Osteocyte (in vitro differentiated cells): ENCODE measurements at regions not wholly inside any gene's neighbourhood (a gene's known extent, or its start where the extent isn't known, plus 50 kb on each side); places are given as distances from the start of the nearest gene placed in this dataset.

Experiments used
- DNase-seq: peaks from one replicate; pipeline ENCODE4 v3.0.0; 2021; ENCODE audit warnings: mixed read lengths; ENCODE audit not compliant: unreplicated experiment; ENCODE audit errors: extremely low spot score
- H3K27ac Mint-ChIP-seq: one replicate; pipeline ENCODE4 v1.8.0; 2021; ENCODE audit warnings: mild to moderate bottlenecking, mixed read lengths; ENCODE audit not compliant: unreplicated experiment
- H3K27me3 Mint-ChIP-seq: one replicate; pipeline ENCODE4 v1.8.0; 2021; ENCODE audit warnings: mixed read lengths; ENCODE audit not compliant: unreplicated experiment
- H3K36me3 Mint-ChIP-seq: one replicate; pipeline ENCODE4 v1.8.0; 2021; ENCODE audit warnings: mixed read lengths; ENCODE audit not compliant: unreplicated experiment
- H3K4me1 Mint-ChIP-seq: one replicate; pipeline ENCODE4 v1.8.0; 2021; ENCODE audit warnings: mixed read lengths; ENCODE audit not compliant: unreplicated experiment
- H3K4me3 Mint-ChIP-seq: one replicate; pipeline ENCODE4 v1.8.0; 2021; ENCODE audit warnings: mild to moderate bottlenecking, moderate library complexity, mixed read lengths; ENCODE audit not compliant: unreplicated experiment
- H3K9me3 Mint-ChIP-seq: one replicate; pipeline ENCODE4 v1.8.0; 2021; ENCODE audit warnings: mixed read lengths; ENCODE audit not compliant: unreplicated experiment
- TF ChIP-seq, protein P1 (sequence below): fragments of 200-600 bp; sonication (generic); IDR thresholded peaks from 2 replicates; pipeline ENCODE4 v1.5.0; 2021; ENCODE audit warnings: antibody characterized with exemption, mild to moderate bottlenecking, moderate library complexity

DNA sequence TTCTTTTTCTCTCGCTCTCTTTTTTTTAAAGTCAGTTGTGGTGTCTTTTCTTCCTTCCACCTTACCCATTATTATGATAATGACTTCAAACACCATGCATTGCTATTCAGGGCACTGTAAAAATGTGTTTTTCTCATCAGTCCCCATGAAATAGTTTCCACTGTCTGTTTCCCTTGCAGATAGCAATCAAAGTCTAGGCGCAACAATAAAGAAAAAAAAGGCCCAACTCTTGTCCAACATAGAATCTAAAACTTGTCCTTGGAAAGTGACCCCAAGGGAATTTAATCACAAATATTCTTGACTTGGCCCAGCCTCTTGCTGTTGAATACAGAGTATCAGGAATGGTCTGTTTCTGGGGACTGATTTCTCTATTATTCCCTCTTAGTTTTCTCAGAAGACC is 382.5 kb downstream of the PLPP3 start:
- Mint-ChIP-seq H3K27me3 (no peaks in the 10 kb centered on the region), H3K9me3 (no peaks in the 10 kb centered on the region), H3K4me1 (peaks cover 37% of the 10 kb centered on the region), H3K36me3 (no peaks in the 10 kb centered on the region), H3K4me3 (no peak overlapping the region), H3K27ac (no peak overlapping the region)
- TF ChIP-seq, protein P1, sequence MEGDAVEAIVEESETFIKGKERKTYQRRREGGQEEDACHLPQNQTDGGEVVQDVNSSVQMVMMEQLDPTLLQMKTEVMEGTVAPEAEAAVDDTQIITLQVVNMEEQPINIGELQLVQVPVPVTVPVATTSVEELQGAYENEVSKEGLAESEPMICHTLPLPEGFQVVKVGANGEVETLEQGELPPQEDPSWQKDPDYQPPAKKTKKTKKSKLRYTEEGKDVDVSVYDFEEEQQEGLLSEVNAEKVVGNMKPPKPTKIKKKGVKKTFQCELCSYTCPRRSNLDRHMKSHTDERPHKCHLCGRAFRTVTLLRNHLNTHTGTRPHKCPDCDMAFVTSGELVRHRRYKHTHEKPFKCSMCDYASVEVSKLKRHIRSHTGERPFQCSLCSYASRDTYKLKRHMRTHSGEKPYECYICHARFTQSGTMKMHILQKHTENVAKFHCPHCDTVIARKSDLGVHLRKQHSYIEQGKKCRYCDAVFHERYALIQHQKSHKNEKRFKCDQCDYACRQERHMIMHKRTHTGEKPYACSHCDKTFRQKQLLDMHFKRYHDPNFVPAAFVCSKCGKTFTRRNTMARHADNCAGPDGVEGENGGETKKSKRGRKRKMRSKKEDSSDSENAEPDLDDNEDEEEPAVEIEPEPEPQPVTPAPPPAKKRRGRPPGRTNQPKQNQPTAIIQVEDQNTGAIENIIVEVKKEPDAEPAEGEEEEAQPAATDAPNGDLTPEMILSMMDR = no peak
- no peak for DNase-seq

DNA sequence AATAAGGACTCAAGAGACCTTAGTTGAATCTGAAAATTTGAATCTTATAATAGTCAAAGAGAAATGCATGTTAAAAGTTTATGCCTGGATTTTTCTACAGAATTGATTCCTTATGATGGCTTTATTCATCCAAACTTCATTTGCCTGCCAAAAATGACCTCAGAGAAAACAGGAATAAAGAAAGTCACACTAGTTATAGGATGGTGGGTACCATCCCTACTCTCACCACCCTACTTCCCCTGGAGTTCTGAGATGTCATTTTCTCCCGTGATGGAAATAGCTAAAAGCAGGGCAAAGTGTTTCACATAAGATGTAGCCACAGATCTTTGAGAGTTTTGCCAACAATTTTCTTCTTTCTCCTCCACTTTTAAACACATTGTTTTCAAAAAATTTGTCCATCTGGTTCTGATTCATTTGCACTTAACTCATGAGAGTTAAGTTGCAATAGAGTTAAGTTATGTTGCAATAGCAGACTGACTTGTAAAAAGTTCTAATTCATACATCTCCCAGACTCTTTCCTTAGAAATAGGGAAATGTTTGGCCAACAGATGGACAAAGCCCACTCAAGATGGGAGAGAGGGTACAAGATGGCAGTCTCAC is 384.6 kb downstream of the PLPP3 start:
- no peak for DNase-seq
- no peaks in the 10 kb centered on the region for H3K36me3 Mint-ChIP-seq
- no peak overlapping the region for H3K4me3 Mint-ChIP-seq
- peaks cover 44% of the 10 kb centered on the region for H3K4me1 Mint-ChIP-seq
- TF ChIP-seq, protein P1 = no peak
- peak overlapping the region; percentile 0 for H3K27ac Mint-ChIP-seq
- H3K27me3 Mint-ChIP-seq = no peaks in the 10 kb centered on the region
- no peaks in the 10 kb centered on the region for H3K9me3 Mint-ChIP-seq

DNA sequence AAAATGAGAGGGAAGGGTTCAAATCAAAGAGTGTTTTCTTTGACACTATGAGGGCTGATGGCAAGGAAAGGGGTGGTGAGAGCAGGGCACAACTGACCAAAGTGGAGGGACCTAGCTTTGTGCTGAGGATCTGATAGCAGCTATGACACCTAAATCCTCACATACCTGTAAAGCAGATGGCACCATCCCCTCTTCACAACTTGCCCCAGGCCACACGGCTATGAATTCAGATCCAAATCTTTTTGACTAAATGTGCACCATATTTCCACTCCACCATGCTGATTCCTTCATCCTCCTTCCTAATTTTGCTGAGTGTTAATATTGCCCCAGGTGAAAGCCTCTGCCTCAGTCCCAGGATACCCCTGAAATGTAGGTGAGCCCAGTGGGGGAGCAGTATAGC is 385.7 kb downstream of the PLPP3 start:
- no peaks in the 10 kb centered on the region for H3K27me3 Mint-ChIP-seq
- H3K9me3 Mint-ChIP-seq = no peaks in the 10 kb centered on the region
- no peak for DNase-seq
- H3K36me3 Mint-ChIP-seq = no peaks in the 10 kb centered on the region
- TF ChIP-seq, protein P1 = no peak
- no peak overlapping the region for H3K4me3 Mint-ChIP-seq
- no peak overlapping the region for H3K27ac Mint-ChIP-seq
- peaks cover 36% of the 10 kb centered on the region for H3K4me1 Mint-ChIP-seq

DNA sequence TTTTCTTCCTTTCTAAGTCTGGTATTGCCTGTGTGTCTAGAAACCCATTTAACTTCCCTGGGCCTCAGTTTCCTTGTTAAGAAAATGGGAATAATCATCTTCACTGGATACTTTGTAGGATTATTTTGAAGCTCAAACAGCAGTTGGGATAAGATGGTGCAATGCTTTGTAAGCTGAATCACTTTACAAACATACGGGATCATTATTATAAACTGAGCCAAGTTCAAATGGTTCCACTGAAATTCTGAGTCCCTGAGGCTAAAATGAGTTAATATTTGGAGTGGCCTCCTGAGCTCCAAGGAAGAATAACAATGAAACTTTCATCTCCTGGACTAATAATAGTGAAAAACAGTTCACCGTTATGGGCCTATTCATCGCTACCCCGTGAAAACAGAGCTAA is 388.0 kb downstream of the PLPP3 start:
- Mint-ChIP-seq H3K36me3 (no peaks in the 10 kb centered on the region), H3K27me3 (no peaks in the 10 kb centered on the region), H3K27ac (peak overlapping the region; percentile 71), H3K9me3 (no peaks in the 10 kb centered on the region), H3K4me1 (peaks cover 38% of the 10 kb centered on the region), H3K4me3 (no peak overlapping the region)
- DNase-seq = no peak
- TF ChIP-seq, protein P1 = no peak

DNA sequence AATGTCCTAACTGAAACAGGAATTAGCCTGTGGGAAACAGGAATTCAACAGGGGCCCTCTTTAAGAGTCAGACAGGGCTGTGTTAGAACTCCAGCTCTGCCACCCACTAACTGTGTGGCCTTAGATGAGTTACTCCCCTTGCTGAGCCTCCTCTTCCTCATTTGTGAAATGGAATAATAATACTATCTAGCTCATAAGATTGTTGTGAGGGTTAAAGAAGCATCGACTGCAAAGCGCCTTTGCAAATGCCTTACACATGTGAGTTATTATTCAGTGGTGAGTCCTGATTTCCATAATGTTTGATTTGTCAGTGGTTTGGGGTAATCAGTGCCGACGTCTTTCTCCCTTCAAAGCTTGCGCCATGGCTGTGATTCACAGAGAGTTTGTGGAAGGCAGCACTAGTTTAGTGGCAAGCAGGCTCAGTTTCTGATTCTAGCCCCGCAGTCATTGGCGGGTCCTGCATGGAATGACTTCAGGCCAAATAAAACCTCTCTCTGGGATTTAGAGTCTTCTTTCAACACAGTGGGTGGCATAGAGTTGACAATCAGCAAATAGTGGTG is 388.5 kb downstream of the PLPP3 start:
- no peaks in the 10 kb centered on the region for H3K9me3 Mint-ChIP-seq
- peaks cover 41% of the 10 kb centered on the region for H3K4me1 Mint-ChIP-seq
- no peak overlapping the region for H3K4me3 Mint-ChIP-seq
- H3K27me3 Mint-ChIP-seq = no peaks in the 10 kb centered on the region
- peak overlapping the region; percentile 71 for H3K27ac Mint-ChIP-seq
- no peak for DNase-seq
- TF ChIP-seq, protein P1 = no peak
- H3K36me3 Mint-ChIP-seq = no peaks in the 10 kb centered on the region
